ACC112 (cell line): ENCODE measurements at regions not wholly inside any gene's neighbourhood (a gene's known extent, or its start where the extent isn't known, plus 50 kb on each side); places are given as distances from the start of the nearest gene placed in this dataset.
A peak's percentile ranks its signal among the peaks of the same experiment; 100 is the strongest.

ENCODE experiments used
- H2AFZ ChIP-seq: fragments of 200-600 bp; sonication (generic); one replicate; pipeline ENCODE4 v1.6.0; 2017; ENCODE audit warnings: antibody characterized with exemption, low read length; ENCODE audit not compliant: unreplicated experiment
- H3K27ac ChIP-seq: fragments of 200-600 bp; sonication (generic); 2 replicates; pipeline ENCODE4 v1.5.1; 2014; ENCODE audit warnings: low read depth, mild to moderate bottlenecking, antibody characterized with exemption, low read length, moderate library complexity
- H3K27me3 ChIP-seq: fragments of 200-600 bp; sonication (generic); 2 replicates; pipeline ENCODE4 v1.6.1; 2014; ENCODE audit warnings: mild to moderate bottlenecking, antibody characterized with exemption, low read length, moderate library complexity, mixed read lengths; ENCODE audit not compliant: insufficient read depth
- H3K36me3 ChIP-seq: fragments of 200-600 bp; sonication (generic); 2 replicates; pipeline ENCODE4 v1.6.1; 2016; ENCODE audit warnings: mild to moderate bottlenecking, antibody characterized with exemption, low read length, moderate library complexity, mixed read lengths; ENCODE audit not compliant: insufficient read depth
- H3K4me1 ChIP-seq: fragments of 200-600 bp; sonication (generic); one replicate; pipeline ENCODE4 v1.6.1; 2016; ENCODE audit warnings: low read length, mixed read lengths; ENCODE audit not compliant: insufficient read depth, unreplicated experiment, control insufficient read depth
- H3K4me3 ChIP-seq: fragments of 200-600 bp; sonication (generic); 2 replicates; pipeline ENCODE4 v1.5.1; 2014; ENCODE audit warnings: mild to moderate bottlenecking, low read depth, low read length
- H3K79me2 ChIP-seq: fragments of 200-600 bp; sonication (generic); one replicate; pipeline ENCODE4 v1.6.0; 2016; ENCODE audit warnings: low read length; ENCODE audit not compliant: control insufficient read depth, unreplicated experiment, insufficient read depth

DNA sequence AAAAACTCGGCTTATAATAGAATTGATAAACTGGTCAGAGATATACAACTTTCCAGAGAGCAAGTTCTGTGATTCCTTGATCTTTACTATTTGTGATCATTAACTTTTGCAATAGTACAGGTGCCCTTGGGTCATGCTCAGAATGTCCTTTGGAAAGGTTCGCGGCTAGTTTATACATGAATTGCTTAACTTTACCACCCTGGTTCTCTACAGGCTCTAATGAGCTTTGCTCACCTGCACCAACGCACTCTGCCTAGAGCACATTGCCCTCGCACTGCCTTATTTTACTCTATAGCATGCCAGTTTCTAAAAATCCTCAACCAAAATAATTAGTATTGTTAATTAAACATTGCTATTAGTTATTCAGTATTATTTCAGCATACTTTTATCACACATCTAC, 931.2 kb upstream of the KCND2 start:
- Histone ChIP-seq H3K36me3 (no peaks in the 10 kb centered on the region), H2AFZ (no peak overlapping the region), H3K27ac (no peak overlapping the region), H3K79me2 (no peaks in the 10 kb centered on the region), H3K4me1 (no peaks in the 10 kb centered on the region), H3K27me3 (no peaks in the 10 kb centered on the region), H3K4me3 (no peak overlapping the region)

DNA sequence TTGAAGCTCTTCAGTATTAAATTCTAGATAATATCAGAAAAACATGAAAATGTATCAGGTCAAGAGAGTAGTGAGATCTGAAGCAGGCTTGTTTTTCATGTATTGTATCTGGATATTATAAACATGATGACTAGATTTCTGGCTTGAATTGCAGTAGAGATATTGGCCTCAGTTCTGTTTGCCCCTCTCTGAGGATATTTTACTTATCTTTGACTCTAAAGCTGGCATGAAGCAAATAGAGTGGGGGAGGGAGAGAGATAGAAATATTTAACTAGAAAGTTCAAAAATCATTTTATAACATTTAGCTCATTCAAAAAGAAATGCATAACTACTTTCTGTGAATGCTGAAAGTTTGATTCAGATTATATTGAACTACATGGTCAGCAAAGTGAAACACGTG, 929.7 kb upstream of the KCND2 start:
- Histone ChIP-seq H3K27me3 (no peaks in the 10 kb centered on the region), H2AFZ (peak overlapping the region; percentile 25), H3K36me3 (no peaks in the 10 kb centered on the region), H3K27ac (no peak overlapping the region), H3K4me1 (no peaks in the 10 kb centered on the region), H3K4me3 (no peak overlapping the region), H3K79me2 (no peaks in the 10 kb centered on the region)

DNA sequence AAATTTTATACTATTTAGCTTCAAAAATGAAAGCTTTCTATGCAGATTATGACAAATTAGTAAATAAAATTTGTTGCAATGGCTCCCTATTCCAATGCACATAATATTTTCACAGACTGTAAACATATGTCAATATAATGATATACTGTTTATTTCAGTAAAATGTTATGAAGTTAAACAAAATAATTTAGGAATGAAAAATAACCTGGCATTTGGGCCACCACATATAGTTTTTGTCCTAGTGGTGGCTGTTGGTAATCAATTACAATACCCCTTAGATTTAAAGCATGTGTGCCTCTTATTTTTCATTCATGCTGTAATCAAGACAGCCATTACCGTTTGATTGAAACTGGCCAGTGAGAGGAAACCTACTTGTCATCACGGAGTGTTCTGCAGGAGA, 928.5 kb upstream of the KCND2 start:
- Histone ChIP-seq H3K27me3 (no peaks in the 10 kb centered on the region), H3K36me3 (no peaks in the 10 kb centered on the region), H3K27ac (no peak overlapping the region), H2AFZ (no peak overlapping the region), H3K79me2 (no peaks in the 10 kb centered on the region), H3K4me3 (no peak overlapping the region), H3K4me1 (no peaks in the 10 kb centered on the region)

DNA sequence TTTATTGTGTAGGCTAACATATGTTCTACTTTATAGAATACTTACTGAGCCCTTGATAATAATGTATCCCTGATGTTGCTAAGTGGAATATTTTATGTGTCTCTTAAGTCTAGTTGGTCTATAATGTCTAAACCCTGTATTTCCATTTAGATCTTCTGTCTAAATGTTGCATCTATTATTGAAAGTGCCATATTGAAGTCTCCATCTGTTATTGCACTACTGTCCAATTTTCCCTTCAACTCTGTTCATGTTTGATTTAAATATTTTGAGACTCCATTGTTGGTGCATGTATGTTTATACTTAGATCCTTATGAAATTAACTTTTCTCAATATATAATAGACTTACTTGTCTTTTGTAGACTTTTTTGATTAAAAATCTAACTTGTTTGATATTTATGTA, 924.5 kb upstream of the KCND2 start:
- Histone ChIP-seq H3K27ac (no peak overlapping the region), H3K4me1 (no peaks in the 10 kb centered on the region), H3K36me3 (no peaks in the 10 kb centered on the region), H3K4me3 (no peak overlapping the region), H3K79me2 (no peaks in the 10 kb centered on the region), H3K27me3 (no peaks in the 10 kb centered on the region), H2AFZ (no peak overlapping the region)

DNA sequence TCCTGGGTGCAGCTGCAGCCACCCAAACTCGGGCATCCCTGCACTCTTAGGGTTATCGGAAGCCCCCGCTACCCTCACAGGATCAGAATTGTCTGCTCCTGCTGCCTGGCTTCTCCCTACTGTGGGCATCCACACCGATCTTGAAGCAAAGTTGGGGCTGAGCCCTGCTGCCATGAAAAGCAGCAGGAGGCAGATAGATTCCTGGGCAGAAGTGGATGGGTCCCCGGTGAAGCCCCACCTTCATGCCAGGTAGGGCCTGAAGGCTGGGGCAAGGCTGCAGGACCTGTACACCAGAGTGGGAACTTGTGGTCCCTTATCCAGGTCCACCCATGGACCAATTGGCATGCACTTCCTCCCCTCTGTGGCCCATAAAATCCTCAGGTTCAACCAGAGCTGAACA, 922.6 kb upstream of the KCND2 start:
- H3K27ac ChIP-seq = no peak overlapping the region
- no peaks in the 10 kb centered on the region for H3K79me2 ChIP-seq
- H3K36me3 ChIP-seq = no peaks in the 10 kb centered on the region
- no peaks in the 10 kb centered on the region for H3K4me1 ChIP-seq
- H3K4me3 ChIP-seq = no peak overlapping the region
- H3K27me3 ChIP-seq = no peaks in the 10 kb centered on the region
- H2AFZ ChIP-seq = no peak overlapping the region

DNA sequence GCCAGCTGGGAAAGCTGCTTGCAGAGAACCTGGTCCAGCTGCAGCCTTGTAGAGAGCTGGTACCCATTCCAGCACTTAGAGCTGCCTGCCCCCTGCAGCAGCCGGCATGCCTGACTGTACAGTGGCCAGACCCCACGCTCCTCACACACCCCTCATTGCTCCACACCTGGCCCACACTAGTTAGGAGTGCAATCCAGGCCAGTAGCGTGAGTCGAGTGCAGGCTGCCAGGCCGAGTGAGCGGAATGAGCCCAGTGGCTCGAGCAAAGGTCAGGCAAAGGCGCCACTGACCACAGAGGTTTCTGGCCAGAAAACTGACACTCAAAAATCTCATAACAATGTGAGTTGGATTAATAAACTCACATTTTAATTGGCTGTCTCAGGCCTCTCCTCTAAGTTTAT, 921.7 kb upstream of the KCND2 start:
- H3K79me2 ChIP-seq = no peaks in the 10 kb centered on the region
- no peaks in the 10 kb centered on the region for H3K36me3 ChIP-seq
- H3K4me1 ChIP-seq = no peaks in the 10 kb centered on the region
- H3K27ac ChIP-seq = no peak overlapping the region
- no peaks in the 10 kb centered on the region for H3K27me3 ChIP-seq
- no peak overlapping the region for H3K4me3 ChIP-seq
- H2AFZ ChIP-seq = no peak overlapping the region

DNA sequence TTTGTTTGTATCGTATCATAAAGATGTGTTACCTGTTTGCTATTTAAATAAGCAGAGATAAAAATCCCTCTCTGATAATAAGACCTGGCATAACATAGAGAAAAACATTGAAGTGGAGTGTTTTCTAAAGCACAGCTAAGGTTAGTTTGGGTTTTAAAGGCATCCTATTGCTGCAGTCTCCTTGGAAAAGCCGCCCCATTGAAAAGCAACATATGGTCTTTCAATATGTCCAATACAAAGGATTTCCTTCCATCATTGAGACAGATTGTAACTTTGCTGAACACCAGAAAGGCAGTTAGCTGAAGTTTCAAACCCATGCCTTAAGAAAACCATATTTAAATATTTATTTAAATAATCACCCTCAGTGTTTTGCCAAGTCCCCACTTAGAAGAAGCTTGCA, 898.5 kb upstream of the KCND2 start:
- no peaks in the 10 kb centered on the region for H3K27me3 ChIP-seq
- H3K4me1 ChIP-seq = no peaks in the 10 kb centered on the region
- no peaks in the 10 kb centered on the region for H3K36me3 ChIP-seq
- H2AFZ ChIP-seq = no peak overlapping the region
- no peak overlapping the region for H3K4me3 ChIP-seq
- no peak overlapping the region for H3K27ac ChIP-seq
- no peaks in the 10 kb centered on the region for H3K79me2 ChIP-seq

DNA sequence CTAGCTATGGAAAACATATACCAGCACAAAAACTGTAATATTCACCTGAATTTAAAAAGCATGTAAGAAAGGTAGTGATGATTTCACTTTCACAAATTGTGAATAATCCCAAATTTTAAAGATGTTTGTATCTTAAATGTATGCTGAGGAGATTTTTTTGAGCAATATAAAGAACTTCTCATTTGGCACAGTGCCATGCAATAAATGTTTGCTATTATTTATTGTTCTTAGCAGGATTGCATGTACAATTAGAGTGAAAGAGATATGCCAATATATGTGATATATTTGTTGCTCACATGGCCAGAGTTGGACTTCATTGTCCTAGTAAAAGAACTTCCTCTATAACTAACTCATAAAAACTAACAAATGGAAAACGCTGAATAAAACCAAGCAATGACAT, 895.1 kb upstream of the KCND2 start:
- Histone ChIP-seq H3K36me3 (no peaks in the 10 kb centered on the region), H3K79me2 (no peaks in the 10 kb centered on the region), H3K4me3 (no peak overlapping the region), H2AFZ (no peak overlapping the region), H3K27ac (no peak overlapping the region), H3K27me3 (no peaks in the 10 kb centered on the region), H3K4me1 (no peaks in the 10 kb centered on the region)

DNA sequence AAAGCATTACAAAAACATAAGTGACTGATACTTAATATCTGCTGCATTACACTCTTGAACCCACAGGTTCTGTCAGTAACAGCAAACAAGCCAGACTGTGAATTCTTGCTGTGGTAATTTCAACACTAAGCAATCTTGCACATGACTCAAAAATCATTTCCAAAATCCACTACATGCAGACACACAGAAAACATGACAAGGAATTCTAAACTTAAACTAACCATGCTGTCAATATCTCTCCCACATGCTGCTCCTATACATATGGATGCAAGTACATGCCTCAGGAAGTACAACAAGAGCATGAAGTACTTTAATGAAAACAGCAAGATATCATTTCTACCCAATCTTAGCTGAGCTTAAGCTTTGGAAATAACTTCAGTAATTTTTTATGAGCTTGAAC, 890.2 kb upstream of the KCND2 start:
- Histone ChIP-seq H3K36me3 (no peaks in the 10 kb centered on the region), H3K4me1 (no peaks in the 10 kb centered on the region), H3K4me3 (no peak overlapping the region), H2AFZ (no peak overlapping the region), H3K79me2 (no peaks in the 10 kb centered on the region), H3K27me3 (no peaks in the 10 kb centered on the region), H3K27ac (no peak overlapping the region)

DNA sequence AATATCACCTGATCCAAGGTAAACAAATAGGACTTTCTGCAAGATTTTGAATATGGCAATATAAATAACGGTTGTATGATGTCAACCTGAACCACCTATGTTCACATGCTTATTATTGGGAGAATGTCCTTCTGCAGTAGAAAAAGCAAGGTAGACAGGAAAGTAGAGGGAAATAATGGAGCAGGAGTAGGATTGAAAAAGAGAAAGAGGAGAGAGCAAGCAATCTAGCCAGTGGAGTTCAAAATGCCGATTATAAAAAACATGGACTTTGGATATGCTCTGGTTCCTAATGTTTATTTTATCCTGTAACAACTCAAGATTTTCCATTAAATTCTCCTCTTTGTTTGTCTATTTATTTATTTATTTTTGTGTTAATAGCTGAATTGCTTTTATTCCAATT, 878.0 kb upstream of the KCND2 start:
- no peaks in the 10 kb centered on the region for H3K4me1 ChIP-seq
- no peaks in the 10 kb centered on the region for H3K36me3 ChIP-seq
- no peak overlapping the region for H3K27ac ChIP-seq
- H2AFZ ChIP-seq = no peak overlapping the region
- H3K27me3 ChIP-seq = no peaks in the 10 kb centered on the region
- no peak overlapping the region for H3K4me3 ChIP-seq
- H3K79me2 ChIP-seq = no peaks in the 10 kb centered on the region

DNA sequence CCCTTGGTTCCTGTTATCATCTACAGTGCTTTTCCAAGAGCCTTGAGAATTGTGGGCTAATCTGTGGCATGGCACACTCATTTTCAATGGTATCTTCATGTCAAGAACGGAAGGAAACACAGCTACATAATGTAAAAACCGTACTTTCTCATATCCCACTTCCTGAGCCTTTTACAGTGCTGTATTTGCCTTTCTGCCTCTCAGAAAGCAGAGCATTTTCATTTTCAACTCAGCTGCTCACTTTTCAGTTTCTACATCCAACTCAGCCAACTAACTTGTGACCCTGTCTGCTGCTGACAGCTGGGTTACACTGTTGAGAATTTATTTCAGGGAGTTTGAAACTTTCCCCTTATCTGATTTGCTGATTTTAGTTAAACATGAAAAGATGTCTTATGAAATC, 875.8 kb upstream of the KCND2 start:
- H3K36me3 ChIP-seq = no peaks in the 10 kb centered on the region
- peak overlapping the region; percentile 75 for H2AFZ ChIP-seq
- no peaks in the 10 kb centered on the region for H3K4me1 ChIP-seq
- no peaks in the 10 kb centered on the region for H3K27me3 ChIP-seq
- H3K79me2 ChIP-seq = no peaks in the 10 kb centered on the region
- no peak overlapping the region for H3K4me3 ChIP-seq
- H3K27ac ChIP-seq = no peak overlapping the region

DNA sequence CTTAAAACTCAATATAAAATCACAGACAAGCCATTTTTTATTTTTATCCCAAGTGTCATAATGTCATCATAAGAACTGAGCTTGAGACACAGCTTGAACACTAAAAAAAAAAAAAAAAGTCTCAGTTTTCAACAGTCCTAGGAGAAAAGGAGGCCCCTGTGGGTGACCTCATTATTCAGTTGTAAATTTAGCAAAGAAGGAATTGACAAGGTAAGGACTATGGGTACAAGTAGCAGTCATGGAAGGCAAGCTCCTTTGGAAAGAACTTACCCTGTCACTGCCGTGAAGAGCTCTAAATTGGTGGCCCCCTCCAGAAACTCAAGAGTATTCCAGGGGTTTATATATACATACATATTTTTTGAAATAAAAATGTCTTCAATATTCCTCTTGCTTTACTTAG, 864.4 kb upstream of the KCND2 start:
- Histone ChIP-seq H3K4me1 (no peaks in the 10 kb centered on the region), H3K27me3 (no peaks in the 10 kb centered on the region), H3K36me3 (no peaks in the 10 kb centered on the region), H3K4me3 (no peak overlapping the region), H2AFZ (no peak overlapping the region), H3K79me2 (no peaks in the 10 kb centered on the region), H3K27ac (no peak overlapping the region)
